Keratinocyte (primary cell): ENCODE measurements at regions not wholly inside any gene's neighbourhood (a gene's known extent, or its start where the extent isn't known, plus 50 kb on each side); places are given as distances from the start of the nearest gene placed in this dataset.

Source experiments
- CTCF ChIP-seq, 3 experiments: IDR thresholded peaks in 1 of 3; conservative IDR thresholded peaks in 1 of 3; optimal IDR thresholded peaks in 1 of 3; 2 replicates in 2 of 3; 3 replicates in 1 of 3; pipeline versions ENCODE3 to v1.5.1; 2011; ENCODE audit warnings: low read length in 3 of 3, mild to moderate bottlenecking in 3 of 3, moderate library complexity in 2 of 3, control low read depth in 1 of 3, inconsistent platforms in 1 of 3; ENCODE audit not compliant: insufficient read depth in 2 of 3; ENCODE audit errors: extremely low read depth in 1 of 3
- EZH2 ChIP-seq: IDR thresholded peaks from one replicate; pipeline ENCODE4 v1.6.1; 2012; ENCODE audit warnings: inconsistent platforms, mild to moderate bottlenecking, low read length, moderate library complexity

GRCh38 chr18:35771172-35771571 lies 189.6 kb downstream of the GALNT1 start:
- no peak for TF ChIP-seq CTCF (optimal IDR thresholded peaks at IDR 0.05 in 1 of 3, IDR thresholded peaks at IDR 0.05 in 1 of 3, conservative IDR thresholded peaks at IDR 0.05 in 1 of 3; ENCODE audit: extremely low read depth in 1 of 3, insufficient read depth in 2 of 3, low read length in 3 of 3)
- no peak for TF ChIP-seq EZH2
